ENCODE measurements at regions not wholly inside any gene's neighbourhood (a gene's known extent, or its start where the extent isn't known, plus 50 kb on each side); places are given as distances from the start of the nearest gene placed in this dataset.

DNA sequence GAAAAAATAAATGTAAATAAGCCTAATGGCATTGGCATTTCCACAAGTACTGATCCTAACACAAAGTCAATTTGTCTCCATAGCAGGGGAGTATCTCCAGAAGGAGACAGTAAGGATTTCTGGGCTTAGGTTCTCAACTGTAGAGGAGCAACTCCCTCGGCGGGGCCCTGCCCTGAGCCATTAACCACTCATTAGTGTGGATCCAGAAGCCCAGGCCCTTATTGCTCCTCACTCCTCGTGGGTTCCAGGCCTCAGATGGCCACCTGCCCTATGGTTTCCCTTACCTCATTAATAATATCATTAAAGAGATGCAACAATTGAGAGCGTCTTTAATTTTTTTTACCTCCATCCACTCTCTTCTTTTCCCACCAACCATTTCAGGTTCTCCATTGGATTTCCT, 85.3 kb upstream of the CLDN18 start:
- no peak for TF ChIP-seq EZH2 (IDR thresholded peaks at IDR 0.05)
- no peak for TF ChIP-seq POLR2AphosphoS5 (IDR thresholded peaks at IDR 0.05; ENCODE audit: borderline replicate concordance, low read depth, low read length)
- no peak for TF ChIP-seq FOXP2 (optimal IDR thresholded peaks at IDR 0.05; ENCODE audit: control extremely low read depth, extremely low read length, insufficient read depth)
